Breast epithelium (tissue), 4 donors: ENCODE measurements at regions not wholly inside any gene's neighbourhood (a gene's known extent, or its start where the extent isn't known, plus 50 kb on each side); places are given as distances from the start of the nearest gene placed in this dataset.

Source experiments
- DNase-seq, 2 donors: peaks; one replicate each; pipeline ENCODE4 v3.0.0-alpha.2; 2019; ENCODE audit warnings: low spot score in 2 of 2
- H3K27ac ChIP-seq, 2 donors: fragments of 200-600 bp; sonication (generic) in 1 of 2; one replicate each; pipeline ENCODE4 v1.5.1; 2016 to 2019; ENCODE audit warnings: mild to moderate bottlenecking in 1 of 2
- H3K27me3 ChIP-seq, 2 donors: fragments of 200-600 bp; sonication (generic) in 1 of 2; one replicate each; pipeline versions ENCODE4 v1.5.1 to v1.6.0; 2017 to 2019; ENCODE audit warnings: control low read depth in 1 of 2, mild to moderate bottlenecking in 1 of 2
- H3K36me3 ChIP-seq: fragments of 200-600 bp; one replicate; pipeline ENCODE4 v1.5.1; 2019
- H3K4me1 ChIP-seq, 2 donors: fragments of 200-600 bp; sonication (generic); one replicate each; pipeline ENCODE4 v1.5.1; 2016 to 2019; ENCODE audit warnings: control low read depth in 1 of 2
- H3K4me3 ChIP-seq, 3 donors: fragments of 200-600 bp; sonication (generic); 1 replicate in 2 of 3; 2 replicates in 1 of 3; pipeline ENCODE4 v1.5.1; 2016 to 2019; ENCODE audit warnings: mild to moderate bottlenecking in 3 of 3, moderate library complexity in 2 of 3
- H3K9me3 ChIP-seq, 2 donors: fragments of 200-600 bp; sonication (generic) in 1 of 2; one replicate each; pipeline ENCODE4 v1.5.1; 2016 to 2019; ENCODE audit warnings: control low read depth in 1 of 2
- POLR2A ChIP-seq: fragments of 450-650 bp; IDR thresholded peaks from one replicate; pipeline ENCODE4 v1.6.1; 2016; ENCODE audit warnings: antibody characterized with exemption, mild to moderate bottlenecking, moderate library complexity
- POLR2AphosphoS5 ChIP-seq, 3 donors: sonication (generic); formaldehyde crosslinking; IDR thresholded peaks; one replicate each; pipeline ENCODE4 v1.6.1; 2017; ENCODE audit warnings: antibody characterized with exemption in 3 of 3
- intact Hi-C: fragments of 100-400 bp; cut with DNase I; formaldehyde crosslinking; loops from one replicate; pipeline ENCODE4 v1.15.1; 2023; ENCODE audit warnings: low total_unique reads
- TF ChIP-seq, protein P1 (sequence below), 3 donors: fragments of 450-650 bp; IDR thresholded peaks; one replicate each; pipeline ENCODE4 v1.5.1; 2016 to 2017; ENCODE audit warnings: antibody characterized with exemption in 3 of 3, mild to moderate bottlenecking in 3 of 3, moderate library complexity in 3 of 3

DNA sequence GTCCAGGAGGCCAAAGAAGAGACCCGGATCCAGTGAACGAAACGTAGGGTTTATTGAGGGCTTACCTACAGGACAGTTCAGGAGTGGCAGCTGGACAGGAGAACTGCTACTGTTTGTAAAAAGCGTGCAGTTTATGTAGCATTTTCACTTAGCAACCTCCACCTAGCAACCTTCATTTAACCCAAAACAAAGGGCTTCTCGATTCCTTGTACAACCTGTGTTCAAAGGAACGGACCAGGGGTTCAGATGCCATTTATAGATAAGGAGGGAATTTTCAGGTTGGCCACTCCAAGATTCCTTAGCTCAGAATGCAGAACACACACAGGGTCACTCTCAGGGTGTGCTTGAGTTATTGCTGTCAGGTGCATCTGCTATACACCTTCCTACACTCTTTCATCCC lies 65.1 kb upstream of the YWHAQ start:
- intact Hi-C loops, result no loop called here
- no peaks in the 10 kb centered on the region for H3K36me3 ChIP-seq
- TF ChIP-seq, protein P1, sequence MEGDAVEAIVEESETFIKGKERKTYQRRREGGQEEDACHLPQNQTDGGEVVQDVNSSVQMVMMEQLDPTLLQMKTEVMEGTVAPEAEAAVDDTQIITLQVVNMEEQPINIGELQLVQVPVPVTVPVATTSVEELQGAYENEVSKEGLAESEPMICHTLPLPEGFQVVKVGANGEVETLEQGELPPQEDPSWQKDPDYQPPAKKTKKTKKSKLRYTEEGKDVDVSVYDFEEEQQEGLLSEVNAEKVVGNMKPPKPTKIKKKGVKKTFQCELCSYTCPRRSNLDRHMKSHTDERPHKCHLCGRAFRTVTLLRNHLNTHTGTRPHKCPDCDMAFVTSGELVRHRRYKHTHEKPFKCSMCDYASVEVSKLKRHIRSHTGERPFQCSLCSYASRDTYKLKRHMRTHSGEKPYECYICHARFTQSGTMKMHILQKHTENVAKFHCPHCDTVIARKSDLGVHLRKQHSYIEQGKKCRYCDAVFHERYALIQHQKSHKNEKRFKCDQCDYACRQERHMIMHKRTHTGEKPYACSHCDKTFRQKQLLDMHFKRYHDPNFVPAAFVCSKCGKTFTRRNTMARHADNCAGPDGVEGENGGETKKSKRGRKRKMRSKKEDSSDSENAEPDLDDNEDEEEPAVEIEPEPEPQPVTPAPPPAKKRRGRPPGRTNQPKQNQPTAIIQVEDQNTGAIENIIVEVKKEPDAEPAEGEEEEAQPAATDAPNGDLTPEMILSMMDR (IDR thresholded peaks at IDR 0.05), result no peak
- TF ChIP-seq POLR2A (no peak), POLR2AphosphoS5 (IDR thresholded peaks at IDR 0.05) (no peak)
- H3K4me1 ChIP-seq, result no peaks in the 10 kb centered on the region
- H3K4me3 ChIP-seq, result no peak overlapping the region
- H3K27ac ChIP-seq, result no peak overlapping the region
- no peaks in the 10 kb centered on the region for H3K27me3 ChIP-seq
- DNase-seq, result no peak
- no peaks in the 10 kb centered on the region for H3K9me3 ChIP-seq

DNA sequence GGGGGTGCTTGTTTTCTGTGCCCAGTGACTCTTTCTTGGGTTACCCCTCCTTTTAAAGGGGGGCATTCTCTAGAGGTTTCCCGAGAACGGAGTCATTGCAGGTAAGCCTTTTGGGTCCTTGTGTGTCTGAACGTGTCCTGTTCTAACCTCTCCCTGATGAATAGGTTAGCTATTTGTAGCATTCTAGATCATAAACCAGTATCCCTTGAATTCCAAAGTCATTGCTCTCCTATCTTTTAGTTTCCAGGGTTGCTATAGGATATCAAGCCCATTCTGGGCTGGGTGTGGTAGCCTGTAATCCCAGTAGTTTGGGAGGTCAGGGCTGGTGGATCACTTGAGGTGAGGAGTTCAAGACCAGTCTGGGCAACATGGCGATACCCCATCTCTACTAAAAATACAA lies 65.9 kb upstream of the YWHAQ start:
- H3K27ac ChIP-seq, result no peak overlapping the region
- no peaks in the 10 kb centered on the region for H3K4me1 ChIP-seq
- no peak overlapping the region for H3K4me3 ChIP-seq
- intact Hi-C loops, result no loop called here
- no peaks in the 10 kb centered on the region for H3K27me3 ChIP-seq
- H3K9me3 ChIP-seq, result no peaks in the 10 kb centered on the region
- TF ChIP-seq POLR2AphosphoS5 (IDR thresholded peaks at IDR 0.05) (no peak), POLR2A (no peak)
- TF ChIP-seq, protein P1 (IDR thresholded peaks at IDR 0.05), result no peak
- H3K36me3 ChIP-seq, result no peaks in the 10 kb centered on the region
- DNase-seq, result no peak

DNA sequence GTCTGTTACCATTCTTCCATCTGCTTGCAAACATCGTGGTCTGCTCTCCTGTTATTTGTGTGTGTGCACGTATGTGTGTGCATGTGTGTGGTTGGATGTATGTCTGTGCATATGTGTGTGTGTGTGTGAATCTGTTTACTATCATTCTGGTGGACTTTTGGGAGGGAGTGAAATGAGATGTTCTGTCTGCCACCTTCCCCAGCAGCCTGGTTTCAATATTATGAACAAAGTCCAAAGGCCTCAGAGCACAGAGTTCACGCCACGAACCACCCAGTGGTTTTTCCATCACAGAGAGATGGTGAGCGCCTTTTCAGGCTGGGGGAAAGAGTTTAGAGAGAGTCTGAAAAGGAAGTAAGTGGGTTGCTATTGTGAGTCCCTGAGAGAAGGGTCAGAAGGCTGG lies 67.1 kb upstream of the YWHAQ start:
- TF ChIP-seq POLR2A, result no peak
- TF ChIP-seq POLR2AphosphoS5 (IDR thresholded peaks at IDR 0.05), result no peak
- TF ChIP-seq, protein P1 (IDR thresholded peaks at IDR 0.05), result no peak
- Histone ChIP-seq H3K36me3 (no peaks in the 10 kb centered on the region), H3K4me1 (no peaks in the 10 kb centered on the region), H3K4me3 (no peak overlapping the region), H3K9me3 (no peaks in the 10 kb centered on the region), H3K27me3 (no peaks in the 10 kb centered on the region), H3K27ac (no peak overlapping the region)
- intact Hi-C loops, result no loop called here
- no peak for DNase-seq

DNA sequence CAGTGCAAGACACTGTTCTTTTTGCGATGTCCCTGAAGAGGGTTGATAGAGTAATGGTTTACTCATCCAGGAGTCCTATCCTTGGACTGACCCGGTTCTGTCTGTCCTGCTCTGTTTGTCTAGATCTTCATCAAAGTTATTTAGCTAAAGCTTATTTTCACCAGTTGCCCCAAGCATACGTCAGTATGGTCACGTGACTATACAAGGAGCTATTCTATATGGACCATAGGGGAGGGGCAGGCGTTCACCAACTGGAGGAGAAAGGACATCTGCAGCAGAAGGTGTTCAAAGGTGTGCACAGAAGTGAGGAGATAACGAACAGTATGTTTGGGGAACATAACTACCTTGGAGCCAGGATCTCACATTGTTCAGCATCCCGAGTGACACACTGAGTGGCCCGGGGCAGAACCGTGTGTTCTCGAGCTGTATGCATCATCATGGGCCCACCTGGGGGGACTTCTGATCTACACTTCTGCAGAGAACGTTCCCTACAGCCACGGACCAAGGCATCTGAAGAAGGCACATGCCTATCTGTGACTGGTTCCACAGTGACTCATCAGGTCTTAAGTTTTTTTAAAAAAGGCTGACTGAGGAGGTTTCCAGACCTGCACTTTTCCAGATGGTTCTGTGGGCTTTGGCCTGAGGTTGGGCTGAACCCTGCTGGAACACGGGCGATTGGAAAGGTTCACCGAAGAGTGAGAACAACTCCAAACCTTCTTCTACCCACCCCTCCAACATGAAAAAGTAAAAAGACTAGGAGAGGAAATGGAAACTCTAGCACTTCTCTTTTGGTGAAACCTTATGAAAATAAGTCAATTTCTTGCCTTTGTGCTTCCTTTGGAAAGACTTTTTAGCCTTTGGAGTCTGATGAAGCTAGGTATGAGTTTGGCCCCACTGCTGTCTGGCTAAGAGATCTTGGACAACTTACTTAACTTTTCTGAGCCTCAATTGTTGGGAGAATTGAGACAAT lies 68.6 kb upstream of the YWHAQ start:
- no peaks in the 10 kb centered on the region for H3K36me3 ChIP-seq
- no peaks in the 10 kb centered on the region for H3K4me1 ChIP-seq
- no peaks in the 10 kb centered on the region for H3K27me3 ChIP-seq
- no peaks in the 10 kb centered on the region for H3K9me3 ChIP-seq
- no peak overlapping the region for H3K27ac ChIP-seq
- H3K4me3 ChIP-seq, result no peak overlapping the region
- intact Hi-C loops, result no loop called here
- DNase-seq, result no peak
- TF ChIP-seq POLR2A, result no peak
- no peak for TF ChIP-seq POLR2AphosphoS5 (IDR thresholded peaks at IDR 0.05)
- TF ChIP-seq, protein P1 (IDR thresholded peaks at IDR 0.05), result no peak

DNA sequence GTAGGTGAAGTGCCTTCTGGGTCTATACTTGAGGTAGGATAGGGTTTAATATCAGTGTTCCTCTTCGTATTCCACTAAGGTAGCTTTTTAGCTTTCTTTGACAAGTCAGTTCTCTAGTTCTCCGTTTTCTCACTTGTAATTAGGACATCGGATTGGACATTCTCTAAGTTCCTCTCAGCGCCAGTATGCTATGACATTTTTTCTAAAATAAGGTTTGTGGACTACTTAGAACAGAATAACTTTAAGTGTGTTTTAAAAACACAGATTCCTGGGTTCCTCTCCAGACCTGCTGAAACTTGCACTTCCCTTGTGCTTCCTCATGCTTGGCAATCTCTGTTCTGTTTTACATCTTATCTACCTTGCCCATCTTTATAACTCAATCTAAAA lies 69.3 kb upstream of the YWHAQ start:
- Histone ChIP-seq H3K4me3 (no peak overlapping the region), H3K9me3 (no peaks in the 10 kb centered on the region), H3K36me3 (no peaks in the 10 kb centered on the region), H3K27ac (no peak overlapping the region), H3K4me1 (no peaks in the 10 kb centered on the region), H3K27me3 (no peaks in the 10 kb centered on the region)
- TF ChIP-seq, protein P1 (IDR thresholded peaks at IDR 0.05), result no peak
- TF ChIP-seq POLR2A (no peak), POLR2AphosphoS5 (IDR thresholded peaks at IDR 0.05) (no peak)
- intact Hi-C loops, result no loop called here
- no peak for DNase-seq
